Muscle of arm (tissue), 1 donor: ENCODE measurements at regions not wholly inside any gene's neighbourhood (a gene's known extent, or its start where the extent isn't known, plus 50 kb on each side); places are given as distances from the start of the nearest gene placed in this dataset.
"Not testable (repeated sequence)": the region's sequence is repeated elsewhere in the genome, so short reads cannot be mapped to it uniquely, and the experiment has no call there.

ENCODE experiments used
- DNase-seq: peaks from one replicate; pipeline ENCODE4 v3.0.0-alpha.2; 2013

GRCh38 chr9:2394087-2394741, 227.4 kb upstream of the VLDLR start:
- not testable (repeated sequence) for DNase-seq

GRCh38 chr9:2395814-2396612, 225.6 kb upstream of the VLDLR start:
- DNase-seq, result no peak

- DNase-seq, result no peak
These were observed 224.8 kb upstream of the VLDLR start for GRCh38 chr9:2396622-2397285.

GRCh38 chr9:2397875-2398274, 223.7 kb upstream of the VLDLR start:
- not testable (repeated sequence) for DNase-seq

GRCh38 chr9:2401746-2402145, 219.8 kb upstream of the VLDLR start:
- DNase-seq, result not testable (repeated sequence)

- DNase-seq, result no peak
These were observed 217.9 kb upstream of the VLDLR start for GRCh38 chr9:2403701-2404100.

GRCh38 chr9:2406252-2406651, 215.3 kb upstream of the VLDLR start:
- DNase-seq, result no peak

GRCh38 chr9:2407450-2407849, 214.1 kb upstream of the VLDLR start:
- DNase-seq, result no peak

- no peak for DNase-seq
These were observed 209.9 kb upstream of the VLDLR start for GRCh38 chr9:2411459-2412215.

GRCh38 chr9:2413160-2413805, 208.3 kb upstream of the VLDLR start:
- peak; percentile 61 for DNase-seq

- no peak for DNase-seq
These were observed 207.1 kb upstream of the VLDLR start for GRCh38 chr9:2414465-2414864.

- no peak for DNase-seq
These were observed 206.3 kb upstream of the VLDLR start for GRCh38 chr9:2415326-2415725.

GRCh38 chr9:2417730-2418129, 203.9 kb upstream of the VLDLR start:
- no peak for DNase-seq

- peak; percentile 67 for DNase-seq
These were observed 203.0 kb upstream of the VLDLR start for GRCh38 chr9:2418619-2419018.

GRCh38 chr9:2419347-2419746, 202.2 kb upstream of the VLDLR start:
- no peak for DNase-seq

GRCh38 chr9:2420543-2420942, 201.0 kb upstream of the VLDLR start:
- DNase-seq, result no peak

- DNase-seq, result no peak
These were observed 197.0 kb upstream of the VLDLR start for GRCh38 chr9:2424619-2425033.

- no peak for DNase-seq
These were observed 195.9 kb upstream of the VLDLR start for GRCh38 chr9:2425676-2426075.

- no peak for DNase-seq
These were observed 194.3 kb upstream of the VLDLR start for GRCh38 chr9:2427120-2427891.

GRCh38 chr9:2439957-2440356, 181.6 kb upstream of the VLDLR start:
- DNase-seq, result no peak

GRCh38 chr9:2443933-2444332, 177.7 kb upstream of the VLDLR start:
- DNase-seq, result not testable (repeated sequence)
